ENCODE measurements at regions not wholly inside any gene's neighbourhood (a gene's known extent, or its start where the extent isn't known, plus 50 kb on each side); places are given as distances from the start of the nearest gene placed in this dataset.
"Not testable (repeated sequence)": the region's sequence is repeated elsewhere in the genome, so short reads cannot be mapped to it uniquely, and the experiment has no call there.

- H3K27ac Mint-ChIP-seq, result no peak overlapping the region
- no peaks in the 10 kb centered on the region for H3K4me1 Mint-ChIP-seq
- no peak overlapping the region for H3K4me3 Mint-ChIP-seq
- H3K9me3 Mint-ChIP-seq, result no peaks in the 10 kb centered on the region
- DNase-seq (ENCODE audit: low spot score in 2 of 2) (no peak), ATAC-seq (no peak)
- H3K36me3 Mint-ChIP-seq, result no peaks in the 10 kb centered on the region
Observed at GRCh38 chr13:84096216-84096615, 213.9 kb upstream of the SLITRK1 start.

- ATAC-seq, result no peak
- no peaks in the 10 kb centered on the region for H3K4me1 Mint-ChIP-seq
- no peak overlapping the region for H3K27ac Mint-ChIP-seq
- no peak for DNase-seq (ENCODE audit: low spot score in 2 of 2)
- H3K4me3 Mint-ChIP-seq, result no peak overlapping the region
- no peaks in the 10 kb centered on the region for H3K9me3 Mint-ChIP-seq
- H3K36me3 Mint-ChIP-seq, result no peaks in the 10 kb centered on the region
Observed at GRCh38 chr13:84088996-84089395, 206.7 kb upstream of the SLITRK1 start.

- ATAC-seq, result no peak
- no peak overlapping the region for H3K4me3 Mint-ChIP-seq
- H3K4me1 Mint-ChIP-seq, result no peaks in the 10 kb centered on the region
- H3K36me3 Mint-ChIP-seq, result no peaks in the 10 kb centered on the region
- no peaks in the 10 kb centered on the region for H3K9me3 Mint-ChIP-seq
- H3K27ac Mint-ChIP-seq, result no peak overlapping the region
- DNase-seq (ENCODE audit: low spot score in 2 of 2), result no peak
Observed at GRCh38 chr13:84086847-84087162, 204.5 kb upstream of the SLITRK1 start.

- H3K4me3 Mint-ChIP-seq, H3K36me3 Mint-ChIP-seq, H3K4me1 Mint-ChIP-seq, ATAC-seq, H3K27ac Mint-ChIP-seq, H3K9me3 Mint-ChIP-seq: not testable (repeated sequence)
- peak in 1 of 2 donors; percentile 51 for DNase-seq (ENCODE audit: low spot score in 2 of 2)
Observed at GRCh38 chr13:84086098-84086846, 204.0 kb upstream of the SLITRK1 start.

- H3K9me3 Mint-ChIP-seq, result no peaks in the 10 kb centered on the region
Observed at GRCh38 chr13:84082462-84082861, 200.2 kb upstream of the SLITRK1 start.

GRCh38 chr13:84080748-84081530 is 198.7 kb upstream of the SLITRK1 start:
- no peaks in the 10 kb centered on the region for H3K4me1 Mint-ChIP-seq
- no peaks in the 10 kb centered on the region for H3K36me3 Mint-ChIP-seq
- no peak for ATAC-seq
- no peaks in the 10 kb centered on the region for H3K9me3 Mint-ChIP-seq
- no peak overlapping the region for H3K27ac Mint-ChIP-seq
- DNase-seq (ENCODE audit: low spot score in 2 of 2), result no peak
- no peak overlapping the region for H3K4me3 Mint-ChIP-seq

More at GRCh38 chr13:84082462-84082861, 200.2 kb upstream of the SLITRK1 start:
- Mint-ChIP-seq H3K4me1 (no peaks in the 10 kb centered on the region), H3K4me3 (no peak overlapping the region), H3K36me3 (no peaks in the 10 kb centered on the region), H3K27ac (no peak overlapping the region)
- DNase-seq (ENCODE audit: low spot score in 2 of 2) (no peak), ATAC-seq (no peak)

GRCh38 chr13:84077271-84077670 is 195.0 kb upstream of the SLITRK1 start:
- ATAC-seq, result no peak
- DNase-seq (ENCODE audit: low spot score in 2 of 2), result no peak
- no peak overlapping the region for H3K4me3 Mint-ChIP-seq
- no peak overlapping the region for H3K27ac Mint-ChIP-seq
- H3K9me3 Mint-ChIP-seq, result no peaks in the 10 kb centered on the region
- H3K36me3 Mint-ChIP-seq, result no peaks in the 10 kb centered on the region
- no peaks in the 10 kb centered on the region for H3K4me1 Mint-ChIP-seq

- DNase-seq (ENCODE audit: low spot score in 2 of 2) (no peak), ATAC-seq (no peak)
- no peak overlapping the region for H3K4me3 Mint-ChIP-seq
- no peaks in the 10 kb centered on the region for H3K4me1 Mint-ChIP-seq
- no peak overlapping the region for H3K27ac Mint-ChIP-seq
- H3K9me3 Mint-ChIP-seq, result no peaks in the 10 kb centered on the region
- no peaks in the 10 kb centered on the region for H3K36me3 Mint-ChIP-seq
Observed at GRCh38 chr13:84076280-84076679, 194.0 kb upstream of the SLITRK1 start.

- Mint-ChIP-seq H3K27ac (no peak overlapping the region), H3K4me3 (no peak overlapping the region), H3K36me3 (no peaks in the 10 kb centered on the region), H3K4me1 (no peaks in the 10 kb centered on the region), H3K9me3 (no peaks in the 10 kb centered on the region)
- ATAC-seq (no peak), DNase-seq (ENCODE audit: low spot score in 2 of 2) (no peak)
Observed at GRCh38 chr13:84050536-84050935, 168.3 kb upstream of the SLITRK1 start.

- no peaks in the 10 kb centered on the region for H3K36me3 Mint-ChIP-seq
- no peak for ATAC-seq
- H3K9me3 Mint-ChIP-seq, result no peaks in the 10 kb centered on the region
- H3K4me3 Mint-ChIP-seq, result no peak overlapping the region
- H3K27ac Mint-ChIP-seq, result no peak overlapping the region
- no peaks in the 10 kb centered on the region for H3K4me1 Mint-ChIP-seq
- no peak for DNase-seq (ENCODE audit: low spot score in 2 of 2)
Observed at GRCh38 chr13:84049443-84050219, 167.4 kb upstream of the SLITRK1 start.

- Mint-ChIP-seq H3K9me3 (no peaks in the 10 kb centered on the region), H3K36me3 (no peaks in the 10 kb centered on the region), H3K4me3 (no peak overlapping the region), H3K4me1 (peaks cover 6% of the 10 kb centered on the region), H3K27ac (no peak overlapping the region)
- DNase-seq (ENCODE audit: low spot score in 2 of 2) (no peak), ATAC-seq (no peak)
Observed at GRCh38 chr13:84044805-84045204, 162.5 kb upstream of the SLITRK1 start.

- DNase-seq (ENCODE audit: low spot score in 2 of 2) (no peak), ATAC-seq (peak; percentile 36)
- H3K4me1 Mint-ChIP-seq, result peaks cover 13% of the 10 kb centered on the region
- H3K27ac Mint-ChIP-seq, result no peak overlapping the region
- H3K4me3 Mint-ChIP-seq, result no peak overlapping the region
- no peaks in the 10 kb centered on the region for H3K9me3 Mint-ChIP-seq
- no peaks in the 10 kb centered on the region for H3K36me3 Mint-ChIP-seq
Observed at GRCh38 chr13:84038001-84038400, 155.7 kb upstream of the SLITRK1 start.

- no peaks in the 10 kb centered on the region for H3K4me1 Mint-ChIP-seq
- no peak overlapping the region for H3K4me3 Mint-ChIP-seq
- no peak for DNase-seq (ENCODE audit: low spot score in 2 of 2)
- H3K27ac Mint-ChIP-seq, result no peak overlapping the region
- peak; percentile 59 for ATAC-seq
- H3K9me3 Mint-ChIP-seq, result no peaks in the 10 kb centered on the region
- no peaks in the 10 kb centered on the region for H3K36me3 Mint-ChIP-seq
Observed at GRCh38 chr13:84032116-84032515, 149.8 kb upstream of the SLITRK1 start.

- H3K4me1 Mint-ChIP-seq, result no peaks in the 10 kb centered on the region
- H3K27ac Mint-ChIP-seq, result no peak overlapping the region
Observed at GRCh38 chr13:84031120-84031519, 148.8 kb upstream of the SLITRK1 start.

GRCh38 chr13:84029396-84029795 is 147.1 kb upstream of the SLITRK1 start:
- Mint-ChIP-seq H3K4me1 (no peaks in the 10 kb centered on the region), H3K9me3 (no peaks in the 10 kb centered on the region), H3K27ac (no peak overlapping the region), H3K4me3 (no peak overlapping the region), H3K36me3 (no peaks in the 10 kb centered on the region)
- ATAC-seq, result no peak
- DNase-seq (ENCODE audit: low spot score in 2 of 2), result no peak

More at GRCh38 chr13:84031120-84031519, 148.8 kb upstream of the SLITRK1 start:
- DNase-seq (ENCODE audit: low spot score in 2 of 2) (no peak), ATAC-seq (no peak)
- no peaks in the 10 kb centered on the region for H3K36me3 Mint-ChIP-seq
- H3K9me3 Mint-ChIP-seq, result no peaks in the 10 kb centered on the region
- no peak overlapping the region for H3K4me3 Mint-ChIP-seq
